Right lobe of liver (tissue), 6 donors: ENCODE measurements at regions not wholly inside any gene's neighbourhood (a gene's known extent, or its start where the extent isn't known, plus 50 kb on each side); places are given as distances from the start of the nearest gene placed in this dataset.

Experiments
- ATAC-seq, 4 donors: fragments of 200-7000 bp; cut with Tn5 transposase; one replicate each; pipeline ENCODE4 v1.9.1; 2020; ENCODE audit warnings: mild to moderate bottlenecking in 4 of 4, moderate library complexity in 4 of 4
- DNase-seq, 3 donors: peaks; one replicate each; pipeline ENCODE4 v3.0.0-alpha.2; 2020
- H3K27ac ChIP-seq, 3 donors: fragments of 200-600 bp; one replicate each; pipeline ENCODE4 v1.8.0; 2022
- H3K27me3 ChIP-seq, 2 donors: fragments of 200-600 bp; one replicate each; pipeline ENCODE4 v1.8.0; 2022
- H3K36me3 ChIP-seq, 4 donors: fragments of 200-600 bp; sonication (generic) in 1 of 4; one replicate each; pipeline versions ENCODE4 v1.5.1 to v1.8.0; 2017 to 2022; ENCODE audit warnings: control low read depth in 1 of 4
- H3K4me1 ChIP-seq, 4 donors: fragments of 200-600 bp; sonication (generic) in 1 of 4; one replicate each; pipeline versions ENCODE4 v1.5.1 to v1.8.0; 2017 to 2022; ENCODE audit warnings: control low read depth in 1 of 4
- H3K4me3 ChIP-seq, 3 donors: fragments of 200-600 bp; one replicate each; pipeline ENCODE4 v1.8.0; 2022
- H3K9me3 ChIP-seq, 4 donors: fragments of 200-600 bp; sonication (generic) in 1 of 4; one replicate each; pipeline versions ENCODE4 v1.5.1 to v1.8.0; 2017 to 2022; ENCODE audit warnings: control low read depth in 1 of 4
- CTCF ChIP-seq, 4 donors: fragments of 200-600 bp in 3 of 4; fragments of 450-650 bp in 1 of 4; IDR thresholded peaks; one replicate each; pipeline versions ENCODE4 v1.5.1 to v1.8.0; 2016 to 2022; ENCODE audit warnings: antibody characterized with exemption in 4 of 4, mild to moderate bottlenecking in 2 of 4
- POLR2A ChIP-seq: fragments of 450-650 bp; IDR thresholded peaks from one replicate; pipeline ENCODE4 v1.6.1; 2017; ENCODE audit warnings: antibody characterized with exemption, mild to moderate bottlenecking
- WGBS: methylation state at CpG from one replicate; pipeline ENCODE4 v1.1.6; 2018; ENCODE audit warnings: low coverage, low lambda C conversion rate; ENCODE audit not compliant: insufficient coverage; ENCODE audit errors: missing lambda C conversion rate; 5-methylcytosine and 5-hydroxymethylcytosine counted together
- intact Hi-C, 2 donors: fragments of 100-400 bp; cut with DNase I; formaldehyde crosslinking; loops; one replicate each; pipeline versions ENCODE4 v1.11.2 to v1.14.1; 2022
- donor health status: DM: no; HTN: yes; CAD: no.
- donor health status: DM: no; HTN: no; CAD: no.
- donor health status: DM: no; HTN: no; CAD: no.
- donor health status: DM: no; HTN: yes; CAD: no.
- donor health status: DM: no; HTN: yes; CAD: no.

- H3K27ac ChIP-seq = no peak overlapping the region
- no peaks in the 10 kb centered on the region for H3K36me3 ChIP-seq
- DNase-seq = no peak
- ATAC-seq = no peak
- H3K27me3 ChIP-seq = no peaks in the 10 kb centered on the region
- TF ChIP-seq CTCF (IDR thresholded peaks at IDR 0.05) (no peak), POLR2A (no peak)
- intact Hi-C loops = no loop called here
- no peaks in the 10 kb centered on the region for H3K4me1 ChIP-seq
- H3K9me3 ChIP-seq = no peaks in the 10 kb centered on the region
- no peak overlapping the region for H3K4me3 ChIP-seq
Observed at GRCh38 chr13:65035302-65035701, 2194.8 kb downstream of the PCDH9 start.

GRCh38 chr13:65034266-65034665 lies 2195.9 kb downstream of the PCDH9 start:
- no peaks in the 10 kb centered on the region for H3K36me3 ChIP-seq
- TF ChIP-seq POLR2A (no peak), CTCF (IDR thresholded peaks at IDR 0.05) (no peak)
- 86% methylated on average over 12 of the region's 22 CpGs for WGBS
- H3K4me1 ChIP-seq = no peaks in the 10 kb centered on the region
- ATAC-seq = no peak
- no peaks in the 10 kb centered on the region for H3K27me3 ChIP-seq
- no peak overlapping the region for H3K4me3 ChIP-seq
- DNase-seq = no peak
- H3K9me3 ChIP-seq = no peaks in the 10 kb centered on the region
- no peak overlapping the region for H3K27ac ChIP-seq
- intact Hi-C loops = no loop called here

GRCh38 chr13:65032825-65033224 lies 2197.3 kb downstream of the PCDH9 start:
- DNase-seq (no peak), ATAC-seq (no peak)
- Histone ChIP-seq H3K9me3 (no peaks in the 10 kb centered on the region), H3K4me1 (no peaks in the 10 kb centered on the region), H3K4me3 (no peak overlapping the region), H3K27ac (no peak overlapping the region), H3K36me3 (no peaks in the 10 kb centered on the region), H3K27me3 (no peaks in the 10 kb centered on the region)
- no CpG with 5 or more reads among the region's 2 CpGs for WGBS
- intact Hi-C loops = no loop called here
- TF ChIP-seq CTCF (IDR thresholded peaks at IDR 0.05) = no peak
- no peak for TF ChIP-seq POLR2A

GRCh38 chr13:65028101-65028500 lies 2202.0 kb downstream of the PCDH9 start:
- ATAC-seq = no peak
- WGBS = 54% methylated on average over 1 of the region's 1 CpG
- intact Hi-C loops = no loop called here

More at GRCh38 chr13:65028101-65028500, 2202.0 kb downstream of the PCDH9 start:
- H3K9me3 ChIP-seq = no peaks in the 10 kb centered on the region
- H3K4me3 ChIP-seq = no peak overlapping the region
- no peaks in the 10 kb centered on the region for H3K4me1 ChIP-seq
- DNase-seq = no peak
- no peaks in the 10 kb centered on the region for H3K27me3 ChIP-seq
- no peaks in the 10 kb centered on the region for H3K36me3 ChIP-seq
- TF ChIP-seq POLR2A (no peak), CTCF (IDR thresholded peaks at IDR 0.05) (no peak)
- no peak overlapping the region for H3K27ac ChIP-seq
